Activated naive CD4-positive, alpha-beta T cell treated with anti-CD3 and anti-CD28 coated beads, Interleukin-2, amount 10 ng/mL, durations not matched to agents 7 days and 5 days (primary cell): ENCODE measurements at regions not wholly inside any gene's neighbourhood (a gene's known extent, or its start where the extent isn't known, plus 50 kb on each side); places are given as distances from the start of the nearest gene placed in this dataset.

Experiments used
- CTCF ChIA-PET: fragments of 350-600 bp; sonication (Branson Sonifier 250); formaldehyde crosslinking; loops from one replicate; lab custom pipeline; 2021; ENCODE audit warnings: antibody characterized with exemption; lab: Charles Lee
- DNase-seq: peaks from one replicate; pipeline ENCODE4 v3.0.0-alpha.2; 2020
- H3K27ac Mint-ChIP-seq: one replicate; pipeline ENCODE4 v1.8.0; 2021; ENCODE audit warnings: mild to moderate bottlenecking, moderate library complexity, mixed read lengths
- H3K27me3 Mint-ChIP-seq: one replicate; pipeline ENCODE4 v1.8.0; 2021; ENCODE audit warnings: mild to moderate bottlenecking, mixed read lengths
- H3K36me3 Mint-ChIP-seq: one replicate; pipeline ENCODE4 v1.8.0; 2021; ENCODE audit warnings: mixed read lengths
- H3K4me1 Mint-ChIP-seq: one replicate; pipeline ENCODE4 v1.8.0; 2021; ENCODE audit warnings: mixed read lengths
- H3K4me3 Mint-ChIP-seq: one replicate; pipeline ENCODE4 v1.8.0; 2021; ENCODE audit warnings: mild to moderate bottlenecking, moderate library complexity, mixed read lengths
- H3K9me3 Mint-ChIP-seq: one replicate; pipeline ENCODE4 v1.8.0; 2021; ENCODE audit warnings: mixed read lengths

GRCh38 chr5:74426506-74426905 is 214.0 kb downstream of the ENC1 start:
- no peak overlapping the region for H3K27ac Mint-ChIP-seq
- H3K4me1 Mint-ChIP-seq = no peaks in the 10 kb centered on the region
- DNase-seq = no peak
- no peak overlapping the region for H3K4me3 Mint-ChIP-seq
- peaks cover 11% of the 10 kb centered on the region for H3K27me3 Mint-ChIP-seq
- H3K9me3 Mint-ChIP-seq = no peaks in the 10 kb centered on the region
- CTCF ChIA-PET = no interaction called here
- H3K36me3 Mint-ChIP-seq = no peaks in the 10 kb centered on the region

GRCh38 chr5:74424162-74424868 is 216.2 kb downstream of the ENC1 start:
- Mint-ChIP-seq H3K27me3 (peaks cover 11% of the 10 kb centered on the region), H3K4me1 (no peaks in the 10 kb centered on the region), H3K9me3 (no peaks in the 10 kb centered on the region), H3K4me3 (no peak overlapping the region), H3K27ac (no peak overlapping the region), H3K36me3 (no peaks in the 10 kb centered on the region)
- no peak for DNase-seq
- CTCF ChIA-PET = interaction anchor here (0.5 kb wide), 1 partner anchor 388 kb away, joined by 3 read pairs; no protein-coding TSS in a partner anchor

GRCh38 chr5:74423383-74423782 is 217.1 kb downstream of the ENC1 start:
- CTCF ChIA-PET = no interaction called here
- Mint-ChIP-seq H3K9me3 (no peaks in the 10 kb centered on the region), H3K36me3 (no peaks in the 10 kb centered on the region), H3K27ac (no peak overlapping the region), H3K4me3 (no peak overlapping the region), H3K4me1 (no peaks in the 10 kb centered on the region), H3K27me3 (peaks cover 11% of the 10 kb centered on the region)
- DNase-seq = no peak

GRCh38 chr5:74422671-74423070 is 217.9 kb downstream of the ENC1 start:
- DNase-seq = no peak
- no peak overlapping the region for H3K4me3 Mint-ChIP-seq
- no peak overlapping the region for H3K27ac Mint-ChIP-seq
- CTCF ChIA-PET = no interaction called here
- no peaks in the 10 kb centered on the region for H3K9me3 Mint-ChIP-seq
- peaks cover 14% of the 10 kb centered on the region for H3K27me3 Mint-ChIP-seq
- H3K36me3 Mint-ChIP-seq = no peaks in the 10 kb centered on the region
- H3K4me1 Mint-ChIP-seq = no peaks in the 10 kb centered on the region

GRCh38 chr5:74422030-74422429 is 218.5 kb downstream of the ENC1 start:
- Mint-ChIP-seq H3K4me1 (no peaks in the 10 kb centered on the region), H3K4me3 (no peak overlapping the region), H3K27ac (no peak overlapping the region), H3K36me3 (no peaks in the 10 kb centered on the region), H3K9me3 (no peaks in the 10 kb centered on the region), H3K27me3 (peaks cover 15% of the 10 kb centered on the region)
- CTCF ChIA-PET = no interaction called here
- DNase-seq = no peak

GRCh38 chr5:74421377-74421776 is 219.2 kb downstream of the ENC1 start:
- CTCF ChIA-PET = no interaction called here

GRCh38 chr5:74420947-74421346 is 219.6 kb downstream of the ENC1 start:
- Mint-ChIP-seq H3K27me3 (peaks cover 14% of the 10 kb centered on the region), H3K36me3 (no peaks in the 10 kb centered on the region), H3K9me3 (no peaks in the 10 kb centered on the region), H3K4me3 (no peak overlapping the region), H3K27ac (no peak overlapping the region), H3K4me1 (no peaks in the 10 kb centered on the region)
- no peak for DNase-seq
- CTCF ChIA-PET = no interaction called here

More at GRCh38 chr5:74421377-74421776, 219.2 kb downstream of the ENC1 start:
- no peak for DNase-seq
- Mint-ChIP-seq H3K4me1 (no peaks in the 10 kb centered on the region), H3K36me3 (no peaks in the 10 kb centered on the region), H3K27ac (no peak overlapping the region), H3K27me3 (peaks cover 15% of the 10 kb centered on the region), H3K4me3 (no peak overlapping the region), H3K9me3 (no peaks in the 10 kb centered on the region)

GRCh38 chr5:74420220-74420619 is 220.3 kb downstream of the ENC1 start:
- Mint-ChIP-seq H3K4me3 (no peak overlapping the region), H3K4me1 (no peaks in the 10 kb centered on the region), H3K36me3 (no peaks in the 10 kb centered on the region), H3K27ac (no peak overlapping the region), H3K9me3 (no peaks in the 10 kb centered on the region), H3K27me3 (peaks cover 12% of the 10 kb centered on the region)
- no peak for DNase-seq
- CTCF ChIA-PET = no interaction called here

- H3K9me3 Mint-ChIP-seq = no peaks in the 10 kb centered on the region
- no peaks in the 10 kb centered on the region for H3K4me1 Mint-ChIP-seq
- H3K36me3 Mint-ChIP-seq = no peaks in the 10 kb centered on the region
- peaks cover 12% of the 10 kb centered on the region for H3K27me3 Mint-ChIP-seq
- H3K27ac Mint-ChIP-seq = no peak overlapping the region
- no peak overlapping the region for H3K4me3 Mint-ChIP-seq
- DNase-seq = no peak
- CTCF ChIA-PET = no interaction called here
Observed at GRCh38 chr5:74419468-74419867, 221.1 kb downstream of the ENC1 start.

- Mint-ChIP-seq H3K4me1 (no peaks in the 10 kb centered on the region), H3K36me3 (no peaks in the 10 kb centered on the region), H3K4me3 (no peak overlapping the region), H3K27me3 (peaks cover 16% of the 10 kb centered on the region), H3K27ac (no peak overlapping the region), H3K9me3 (no peaks in the 10 kb centered on the region)
- no peak for DNase-seq
- CTCF ChIA-PET = no interaction called here
Observed at GRCh38 chr5:74418709-74419108, 221.8 kb downstream of the ENC1 start.

- no peaks in the 10 kb centered on the region for H3K9me3 Mint-ChIP-seq
- CTCF ChIA-PET = no interaction called here
- H3K27me3 Mint-ChIP-seq = peaks cover 18% of the 10 kb centered on the region
- no peak overlapping the region for H3K4me3 Mint-ChIP-seq
- H3K27ac Mint-ChIP-seq = no peak overlapping the region
- no peaks in the 10 kb centered on the region for H3K4me1 Mint-ChIP-seq
- no peak for DNase-seq
- no peaks in the 10 kb centered on the region for H3K36me3 Mint-ChIP-seq
Observed at GRCh38 chr5:74418261-74418660, 222.3 kb downstream of the ENC1 start.

- Mint-ChIP-seq H3K4me3 (no peak overlapping the region), H3K9me3 (no peaks in the 10 kb centered on the region), H3K36me3 (no peaks in the 10 kb centered on the region), H3K27me3 (peaks cover 13% of the 10 kb centered on the region), H3K4me1 (no peaks in the 10 kb centered on the region), H3K27ac (no peak overlapping the region)
- DNase-seq = no peak
- CTCF ChIA-PET = no interaction called here
Observed at GRCh38 chr5:74415695-74416102, 224.8 kb downstream of the ENC1 start.

- Mint-ChIP-seq H3K9me3 (no peaks in the 10 kb centered on the region), H3K27ac (no peak overlapping the region), H3K27me3 (peaks cover 19% of the 10 kb centered on the region), H3K4me3 (no peak overlapping the region), H3K36me3 (no peaks in the 10 kb centered on the region), H3K4me1 (no peaks in the 10 kb centered on the region)
- no peak for DNase-seq
- CTCF ChIA-PET = no interaction called here
Observed at GRCh38 chr5:74414228-74414627, 226.3 kb downstream of the ENC1 start.

GRCh38 chr5:74413403-74414048 is 227.0 kb downstream of the ENC1 start:
- H3K9me3 Mint-ChIP-seq = no peaks in the 10 kb centered on the region
- no peak for DNase-seq
- CTCF ChIA-PET = no interaction called here
- no peaks in the 10 kb centered on the region for H3K36me3 Mint-ChIP-seq
- no peak overlapping the region for H3K27ac Mint-ChIP-seq
- H3K4me1 Mint-ChIP-seq = no peaks in the 10 kb centered on the region
- H3K27me3 Mint-ChIP-seq = peaks cover 19% of the 10 kb centered on the region
- H3K4me3 Mint-ChIP-seq = no peak overlapping the region

- Mint-ChIP-seq H3K27me3 (peaks cover 15% of the 10 kb centered on the region), H3K4me3 (no peak overlapping the region), H3K9me3 (no peaks in the 10 kb centered on the region), H3K27ac (no peak overlapping the region), H3K36me3 (no peaks in the 10 kb centered on the region), H3K4me1 (no peaks in the 10 kb centered on the region)
- no peak for DNase-seq
- CTCF ChIA-PET = no interaction called here
Observed at GRCh38 chr5:74412066-74412465, 228.5 kb downstream of the ENC1 start.
